Tibial nerve (tissue), 4 donors: ENCODE measurements at regions not wholly inside any gene's neighbourhood (a gene's known extent, or its start where the extent isn't known, plus 50 kb on each side); places are given as distances from the start of the nearest gene placed in this dataset.

Experiments
- DNase-seq, 2 donors: peaks; one replicate each; pipeline ENCODE4 v3.0.0-alpha.2; 2019; ENCODE audit warnings: low spot score in 2 of 2
- H3K27ac ChIP-seq, 4 donors: fragments of 200-600 bp; sonication (generic) in 3 of 4; one replicate each; pipeline ENCODE4 v1.5.1; 2017 to 2019; ENCODE audit warnings: mild to moderate bottlenecking in 1 of 4
- H3K27me3 ChIP-seq, 2 donors: fragments of 200-600 bp; sonication (generic) in 1 of 2; one replicate each; pipeline versions ENCODE4 v1.5.1 to v1.6.0; 2017 to 2019
- H3K36me3 ChIP-seq, 3 donors: fragments of 200-600 bp; sonication (generic); one replicate each; pipeline ENCODE4 v1.5.1; 2018 to 2019
- H3K4me1 ChIP-seq, 4 donors: fragments of 200-600 bp; sonication (generic) in 3 of 4; one replicate each; pipeline ENCODE4 v1.5.1; 2017 to 2019
- H3K4me3 ChIP-seq, 4 donors: fragments of 200-600 bp; sonication (generic) in 3 of 4; one replicate each; pipeline ENCODE4 v1.5.1; 2017 to 2019; ENCODE audit warnings: mild to moderate bottlenecking in 1 of 4, moderate library complexity in 1 of 4
- H3K9me3 ChIP-seq, 4 donors: fragments of 200-600 bp; sonication (generic) in 3 of 4; one replicate each; pipeline ENCODE4 v1.5.1; 2017 to 2019
- CTCF ChIP-seq, 5 experiments: fragments of 200-600 bp in 3 of 5; fragments of 450-650 bp in 2 of 5; sonication (generic) in 3 of 5; IDR thresholded peaks; one replicate each; pipeline ENCODE4 v1.5.1; 2016 to 2019; ENCODE audit warnings: antibody characterized with exemption in 5 of 5, mild to moderate bottlenecking in 3 of 5, moderate library complexity in 2 of 5
- EP300 ChIP-seq, 2 donors: sonication (generic); formaldehyde crosslinking; IDR thresholded peaks; one replicate each; pipeline ENCODE4 v1.6.1; 2017; ENCODE audit warnings: antibody characterized with exemption in 2 of 2, mild to moderate bottlenecking in 1 of 2
- POLR2A ChIP-seq, 2 donors: fragments of 450-650 bp; IDR thresholded peaks; one replicate each; pipeline ENCODE4 v1.6.1; 2017; ENCODE audit warnings: antibody characterized with exemption in 2 of 2, mild to moderate bottlenecking in 2 of 2, moderate library complexity in 2 of 2
- WGBS, 2 donors: methylation state at CpG; one replicate each; pipeline ENCODE4 v1.1.5; 2018; 5-methylcytosine and 5-hydroxymethylcytosine counted together

DNA sequence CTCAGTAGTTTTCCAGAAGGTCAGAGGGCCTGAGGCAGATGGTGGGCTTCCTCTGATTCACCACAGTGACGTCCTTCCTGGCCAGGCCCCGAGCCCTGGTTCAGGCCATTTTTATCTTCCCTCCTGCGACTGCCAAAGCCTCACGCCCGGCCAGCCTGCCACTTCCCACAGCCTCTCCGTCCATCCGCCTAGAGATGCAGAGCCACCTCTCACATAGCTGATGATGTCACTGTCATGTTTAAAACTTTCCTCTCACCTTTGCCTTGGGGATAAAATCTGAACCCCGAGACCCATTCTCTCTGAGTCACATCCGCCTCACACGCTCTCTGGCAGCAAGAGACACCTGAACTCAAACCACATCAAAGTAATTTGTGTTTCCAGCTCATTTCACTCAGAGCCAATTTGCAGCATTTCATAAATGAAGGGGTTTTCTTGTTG, 175.3 kb downstream of the QDPR start:
- TF ChIP-seq CTCF (IDR thresholded peaks at IDR 0.05) (no peak), EP300 (IDR thresholded peaks at IDR 0.05) (peak in 1 of 2 donors; percentile 9), POLR2A (IDR thresholded peaks at IDR 0.05) (no peak)
- H3K27me3 ChIP-seq: no peaks in the 10 kb centered on the region
- no peaks in the 10 kb centered on the region for H3K4me1 ChIP-seq
- H3K4me3 ChIP-seq: no peak overlapping the region
- no peak overlapping the region for H3K27ac ChIP-seq
- DNase-seq: no peak
- 59 to 73% methylated on average over 10 of the region's 10 CpGs for WGBS, 2 donors
- no peaks in the 10 kb centered on the region for H3K36me3 ChIP-seq
- no peaks in the 10 kb centered on the region for H3K9me3 ChIP-seq

GRCh38 chr4:17336069-17336468, 175.8 kb downstream of the QDPR start:
- H3K9me3 ChIP-seq: no peaks in the 10 kb centered on the region
- DNase-seq: no peak
- H3K36me3 ChIP-seq: no peaks in the 10 kb centered on the region
- TF ChIP-seq POLR2A (IDR thresholded peaks at IDR 0.05) (no peak), EP300 (IDR thresholded peaks at IDR 0.05) (no peak), CTCF (IDR thresholded peaks at IDR 0.05) (no peak)
- 93 to 97% methylated on average over 1 of the region's 1 CpG for WGBS, 2 donors
- H3K27ac ChIP-seq: no peak overlapping the region
- no peaks in the 10 kb centered on the region for H3K27me3 ChIP-seq
- no peak overlapping the region for H3K4me3 ChIP-seq
- no peaks in the 10 kb centered on the region for H3K4me1 ChIP-seq

DNA sequence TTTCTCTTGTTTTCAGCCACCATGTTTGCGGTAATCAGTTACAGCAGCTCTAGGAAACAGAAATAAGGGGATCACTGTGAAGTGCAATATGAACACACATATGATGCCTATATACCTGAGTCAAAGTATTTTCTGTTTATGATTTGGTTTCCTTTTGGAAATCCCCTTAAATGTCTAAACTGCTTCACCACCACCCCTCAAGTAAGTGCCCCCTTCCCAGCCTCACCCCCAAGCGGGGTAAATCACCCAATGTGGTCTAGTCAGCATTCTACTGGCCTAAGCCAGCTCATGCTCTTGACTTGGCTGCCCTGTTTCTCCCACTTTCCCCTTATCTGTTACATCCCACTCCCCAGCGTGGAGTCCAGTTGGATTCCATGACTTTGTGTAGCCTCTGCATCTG, 176.5 kb downstream of the QDPR start:
- H3K27me3 ChIP-seq: no peaks in the 10 kb centered on the region
- DNase-seq: no peak
- H3K4me3 ChIP-seq: no peak overlapping the region
- no peaks in the 10 kb centered on the region for H3K4me1 ChIP-seq
- WGBS, 2 donors: 96 to 99% methylated on average over 3 of the region's 3 CpGs
- no peak for TF ChIP-seq EP300 (IDR thresholded peaks at IDR 0.05)
- TF ChIP-seq POLR2A (IDR thresholded peaks at IDR 0.05): no peak
- no peak for TF ChIP-seq CTCF (IDR thresholded peaks at IDR 0.05)
- H3K27ac ChIP-seq: no peak overlapping the region
- no peaks in the 10 kb centered on the region for H3K9me3 ChIP-seq
- no peaks in the 10 kb centered on the region for H3K36me3 ChIP-seq

- Histone ChIP-seq H3K27me3 (no peaks in the 10 kb centered on the region), H3K4me1 (peaks cover 0 to 13% (median 0%) of the 10 kb centered on the region in 4 donors), H3K27ac (no peak overlapping the region), H3K4me3 (no peak overlapping the region), H3K9me3 (no peaks in the 10 kb centered on the region), H3K36me3 (no peaks in the 10 kb centered on the region)
- 59 to 63% methylated on average over 5 of the region's 5 CpGs for WGBS, 2 donors
- no peak for DNase-seq
- TF ChIP-seq CTCF (IDR thresholded peaks at IDR 0.05) (no peak), POLR2A (IDR thresholded peaks at IDR 0.05) (no peak), EP300 (IDR thresholded peaks at IDR 0.05) (no peak)
These were observed 179.4 kb downstream of the QDPR start for GRCh38 chr4:17332478-17332877.

DNA sequence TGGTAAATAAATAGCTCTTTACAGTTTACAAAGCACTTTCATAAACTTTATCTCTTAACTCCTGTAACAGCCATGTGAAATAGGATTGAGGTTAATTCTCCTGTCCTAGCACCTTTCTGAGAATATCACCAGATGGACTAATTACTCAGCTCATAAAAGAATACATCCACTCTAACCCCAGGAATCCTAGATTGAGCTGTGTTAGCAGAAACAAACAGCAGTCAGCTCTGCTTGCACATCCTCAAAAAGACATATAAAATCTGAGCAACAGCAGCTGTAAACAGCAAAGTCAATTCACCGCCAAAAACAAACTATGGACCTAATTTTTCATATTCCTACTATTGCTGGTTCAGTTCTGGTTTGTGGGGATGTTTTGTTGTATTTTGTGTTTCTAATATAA, 182.8 kb downstream of the QDPR start:
- DNase-seq: no peak
- H3K4me3 ChIP-seq: no peak overlapping the region
- peaks cover 0 to 21% (median 0%) of the 10 kb centered on the region in 4 donors for H3K4me1 ChIP-seq
- H3K36me3 ChIP-seq: no peaks in the 10 kb centered on the region
- TF ChIP-seq CTCF (IDR thresholded peaks at IDR 0.05) (no peak), EP300 (IDR thresholded peaks at IDR 0.05) (no peak), POLR2A (IDR thresholded peaks at IDR 0.05) (no peak)
- H3K9me3 ChIP-seq: no peaks in the 10 kb centered on the region
- WGBS, 2 donors: 78 to 87% methylated on average over 1 of the region's 1 CpG
- no peak overlapping the region for H3K27ac ChIP-seq
- no peaks in the 10 kb centered on the region for H3K27me3 ChIP-seq
